SU-DHL-6 (cell line): ENCODE measurements at regions not wholly inside any gene's neighbourhood (a gene's known extent, or its start where the extent isn't known, plus 50 kb on each side); places are given as distances from the start of the nearest gene placed in this dataset.

Experiments
- CTCF ChIP-seq: fragments of 200-600 bp; sonication (generic); IDR thresholded peaks from one replicate; pipeline ENCODE4 v1.5.1; 2017; ENCODE audit warnings: antibody characterized with exemption, mild to moderate bottlenecking, low read length, moderate library complexity; ENCODE audit not compliant: insufficient read depth, poor library complexity, severe bottlenecking
- EZH2phosphoT487 ChIP-seq: fragments of 200-600 bp; sonication (generic), shearing (Covaris generic); conservative IDR thresholded peaks from 2 replicates; pipeline ENCODE4 v1.6.1; 2018; ENCODE audit warnings: mild to moderate bottlenecking, antibody characterized with exemption, low read length, moderate library complexity, mixed read lengths

GRCh38 chr7:49244543-49244942, 320.2 kb downstream of the CDC14C start:
- TF ChIP-seq CTCF (no peak), EZH2phosphoT487 (no peak)
